HEK293T (cell line): ENCODE measurements at regions not wholly inside any gene's neighbourhood (a gene's known extent, or its start where the extent isn't known, plus 50 kb on each side); places are given as distances from the start of the nearest gene placed in this dataset.

Experiments
- CTCF ChIA-PET: fragments of 350-600 bp; formaldehyde crosslinking; extraction: SDS; loops from one replicate; lab custom pipeline; 2021; ENCODE audit warnings: antibody characterized with exemption, inconsistent platforms; lab: Yijun Ruan, JAX
- POLR2A ChIA-PET: fragments of 350-600 bp; formaldehyde crosslinking; extraction: SDS; loops from one replicate; lab custom pipeline; 2020; ENCODE audit warnings: antibody characterized with exemption, inconsistent platforms; lab: Yijun Ruan, JAX
- DNase-seq: peaks from one replicate; pipeline ENCODE4 v3.0.0; 2012; ENCODE audit warnings: mixed read lengths; ENCODE audit errors: extremely low spot score
- ARNT ChIP-seq: fragments of 450-650 bp; IDR thresholded peaks from 2 replicates; pipeline ENCODE4 v1.6.1; 2017; ENCODE audit warnings: mild to moderate bottlenecking
- BHLHE40 ChIP-seq: fragments of 450-650 bp; IDR thresholded peaks from 2 replicates; pipeline ENCODE4 v1.6.1; 2016; ENCODE audit warnings: mild to moderate bottlenecking, moderate library complexity, borderline replicate concordance
- CTBP1 ChIP-seq: fragments of 450-650 bp; IDR thresholded peaks from 2 replicates; pipeline ENCODE4 v1.6.1; 2016; ENCODE audit warnings: borderline replicate concordance
- ELF4 ChIP-seq: fragments of 450-650 bp; IDR thresholded peaks from 2 replicates; pipeline ENCODE4 v1.6.1; 2017; ENCODE audit warnings: antibody characterized with exemption
- FOXA1 ChIP-seq: fragments of 450-650 bp; IDR thresholded peaks from 2 replicates; pipeline ENCODE4 v1.6.1; 2016; ENCODE audit warnings: mild to moderate bottlenecking
- FOXK2 ChIP-seq: fragments of 450-650 bp; IDR thresholded peaks from 2 replicates; pipeline ENCODE4 v1.6.1; 2016; ENCODE audit warnings: mild to moderate bottlenecking
- FOXM1 ChIP-seq: fragments of 450-650 bp; IDR thresholded peaks from 2 replicates; pipeline ENCODE4 v1.6.1; 2017; ENCODE audit warnings: mild to moderate bottlenecking, borderline replicate concordance
- HDGF ChIP-seq: fragments of 450-650 bp; IDR thresholded peaks from 2 replicates; pipeline ENCODE4 v1.6.1; 2017; ENCODE audit warnings: antibody characterized with exemption, borderline replicate concordance
- L3MBTL2 ChIP-seq: fragments of 450-650 bp; conservative IDR thresholded peaks from 2 replicates; pipeline ENCODE4 v1.6.1; 2016; ENCODE audit warnings: mild to moderate bottlenecking
- LEF1 ChIP-seq: fragments of 450-650 bp; IDR thresholded peaks from 2 replicates; pipeline ENCODE4 v1.6.1; 2017; ENCODE audit warnings: mild to moderate bottlenecking, borderline replicate concordance
- NFRKB ChIP-seq: fragments of 450-650 bp; IDR thresholded peaks from 2 replicates; pipeline ENCODE4 v1.6.1; 2016; ENCODE audit warnings: mild to moderate bottlenecking, moderate library complexity
- PKNOX1 ChIP-seq: fragments of 450-650 bp; IDR thresholded peaks from 2 replicates; pipeline ENCODE4 v1.6.1; 2016
- SP1 ChIP-seq: fragments of 450-650 bp; IDR thresholded peaks from 2 replicates; pipeline ENCODE4 v1.6.1; 2017
- SUZ12 ChIP-seq: fragments of 450-650 bp; IDR thresholded peaks from 2 replicates; pipeline ENCODE4 v1.6.1; 2016; ENCODE audit warnings: mild to moderate bottlenecking
- TARDBP ChIP-seq: fragments of 450-650 bp; IDR thresholded peaks from 2 replicates; pipeline ENCODE4 v1.6.1; 2016
- ZNF384 ChIP-seq: fragments of 450-650 bp; IDR thresholded peaks from 2 replicates; pipeline ENCODE4 v1.6.1; 2016

GRCh38 chr13:29704648-29705047 is 109.2 kb upstream of the SLC7A1 start:
- DNase-seq, result no peak

DNA sequence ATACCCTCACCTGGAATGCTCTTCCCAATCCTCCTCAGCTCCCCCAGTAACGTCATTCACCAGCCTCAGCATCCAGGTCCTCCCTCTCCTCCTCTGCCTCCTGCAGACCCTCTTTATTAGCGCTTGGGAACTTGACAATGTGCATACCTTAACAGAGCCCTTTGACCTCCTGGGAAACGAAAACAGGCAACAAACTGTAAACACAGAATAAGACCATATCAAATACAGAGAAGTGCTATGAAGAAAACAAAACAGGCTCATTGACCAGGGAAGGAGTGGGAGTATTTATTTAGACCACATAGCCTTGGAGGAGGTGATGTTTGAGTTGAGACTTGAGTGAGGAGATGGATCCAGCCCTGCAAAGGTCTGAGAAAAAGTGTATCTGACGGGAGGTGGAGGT is 107.9 kb upstream of the SLC7A1 start:
- TF ChIP-seq CTBP1 (no peak), SUZ12 (no peak), ZNF384 (no peak), LEF1 (no peak), HDGF (no peak), PKNOX1 (no peak), ELF4 (no peak)
- ChIA-PET POLR2A (no interaction called here), CTCF (interaction anchor here (0.6 to 1.2 kb wide), 3 partner anchors 195 to 201 kb away, joined by 3 read pairs; no protein-coding TSS in a partner anchor)
- DNase-seq, result no peak

More at GRCh38 chr13:29704648-29705047, 109.2 kb upstream of the SLC7A1 start:
- ChIA-PET POLR2A (no interaction called here), CTCF (no interaction called here)
- TF ChIP-seq SUZ12 (no peak), HDGF (no peak), PKNOX1 (no peak), LEF1 (no peak), SP1 (no peak), FOXM1 (no peak), FOXK2 (no peak), L3MBTL2 (no peak), ELF4 (no peak), CTBP1 (no peak), TARDBP (no peak), NFRKB (no peak), ARNT (no peak), ZNF384 (no peak), FOXA1 (no peak), BHLHE40 (no peak)

GRCh38 chr13:29702912-29703351 is 107.4 kb upstream of the SLC7A1 start:
- no peak for DNase-seq
- TF ChIP-seq LEF1 (no peak), HDGF (no peak), SP1 (no peak), NFRKB (no peak), ARNT (no peak)
- ChIA-PET CTCF (interaction anchor here (0.9 to 1.2 kb wide), 2 partner anchors 194 to 195 kb away, joined by 3 read pairs; no protein-coding TSS in a partner anchor), POLR2A (no interaction called here)

- ChIA-PET CTCF (no interaction called here), POLR2A (no interaction called here)
- TF ChIP-seq BHLHE40 (no peak), FOXK2 (no peak), TARDBP (no peak), FOXM1 (no peak), NFRKB (no peak), CTBP1 (no peak), SUZ12 (no peak)
- DNase-seq, result no peak
These were observed 102.6 kb upstream of the SLC7A1 start for GRCh38 chr13:29698106-29698505.

GRCh38 chr13:29696606-29697005 is 101.1 kb upstream of the SLC7A1 start:
- ChIA-PET POLR2A (no interaction called here), CTCF (no interaction called here)
- no peak for DNase-seq
- TF ChIP-seq PKNOX1 (no peak), FOXA1 (no peak), SP1 (no peak), FOXK2 (no peak), NFRKB (no peak)

DNA sequence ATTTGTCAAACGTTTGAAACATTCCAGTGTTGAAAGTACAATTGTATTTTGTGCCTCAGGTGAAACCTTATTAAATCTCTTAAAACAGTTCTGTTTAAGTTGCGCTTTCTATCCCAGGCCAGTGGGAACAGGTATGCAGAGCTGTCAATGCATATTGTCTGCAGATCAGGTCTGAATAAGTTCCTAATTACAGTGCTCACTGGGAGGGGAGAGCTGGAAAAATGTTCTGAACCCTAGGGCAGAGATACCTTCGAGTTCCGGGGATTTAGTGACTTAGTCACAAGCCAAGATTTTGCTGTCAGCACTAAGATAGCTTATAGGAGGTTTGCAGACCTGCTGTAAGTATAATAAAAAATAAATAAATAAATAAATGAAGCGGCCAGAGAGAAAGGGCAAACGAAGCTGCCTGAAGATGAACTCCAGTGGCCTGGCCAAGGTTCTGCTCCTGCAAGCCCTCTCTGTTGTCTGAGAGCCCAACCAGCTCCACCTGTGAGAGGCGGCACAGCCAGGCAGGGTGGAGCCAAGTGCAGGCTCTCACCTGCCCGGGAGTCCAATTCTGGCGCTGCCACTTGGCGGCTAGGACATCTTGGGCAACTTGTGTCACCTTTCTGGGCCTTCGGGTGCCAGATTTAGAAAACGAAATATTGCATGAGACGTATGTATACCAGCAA is 97.9 kb upstream of the SLC7A1 start:
- CTCF ChIA-PET, result no interaction called here
- no peak for DNase-seq
- POLR2A ChIA-PET, result no interaction called here
- TF ChIP-seq FOXA1 (no peak), ZNF384 (no peak), FOXM1 (no peak), ELF4 (no peak), HDGF (no peak), PKNOX1 (no peak), ARNT (no peak), LEF1 (no peak), CTBP1 (no peak), SUZ12 (no peak), FOXK2 (no peak), NFRKB (no peak), TARDBP (no peak), L3MBTL2 (no peak), SP1 (no peak), BHLHE40 (no peak)
